LHCN-M2 (cell line): ENCODE measurements at regions not wholly inside any gene's neighbourhood (a gene's known extent, or its start where the extent isn't known, plus 50 kb on each side); places are given as distances from the start of the nearest gene placed in this dataset.

ENCODE experiments used
- DNase-seq: peaks from one replicate; pipeline ENCODE4 v3.0.0-alpha.2; 2012; ENCODE audit warnings: low read depth

DNA sequence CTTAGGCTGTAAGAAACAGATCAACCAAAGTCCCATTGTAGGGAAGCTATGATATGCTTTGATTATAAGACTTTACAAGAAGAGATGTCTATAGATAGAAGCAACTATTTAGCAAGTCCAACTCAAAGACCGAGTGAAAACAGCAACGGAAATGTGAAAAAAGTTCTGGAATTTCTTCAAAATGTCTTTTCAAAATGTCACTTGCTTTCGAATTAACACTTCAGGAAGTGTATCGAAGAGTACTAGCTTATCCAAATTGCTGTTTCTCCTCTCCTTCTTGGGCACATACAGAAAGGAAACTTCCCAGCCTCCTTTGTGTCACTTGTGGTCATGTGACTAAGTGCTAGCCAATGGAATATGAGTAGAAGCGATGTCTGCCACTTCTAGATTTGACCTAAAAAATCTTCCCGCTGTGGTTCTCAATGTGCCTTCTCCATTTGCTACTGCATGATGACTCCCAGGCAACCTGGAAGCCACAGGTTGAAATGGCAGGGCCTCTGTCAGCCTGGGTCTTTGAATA is 89.9 kb downstream of the TSEN15 start:
- DNase-seq: no peak

GRCh38 chr1:184143449-184143848 is 91.9 kb downstream of the TSEN15 start:
- peak; percentile 79 for DNase-seq

GRCh38 chr1:184145083-184145482 is 93.6 kb downstream of the TSEN15 start:
- DNase-seq: no peak

GRCh38 chr1:184146202-184146601 is 94.7 kb downstream of the TSEN15 start:
- DNase-seq: no peak

DNA sequence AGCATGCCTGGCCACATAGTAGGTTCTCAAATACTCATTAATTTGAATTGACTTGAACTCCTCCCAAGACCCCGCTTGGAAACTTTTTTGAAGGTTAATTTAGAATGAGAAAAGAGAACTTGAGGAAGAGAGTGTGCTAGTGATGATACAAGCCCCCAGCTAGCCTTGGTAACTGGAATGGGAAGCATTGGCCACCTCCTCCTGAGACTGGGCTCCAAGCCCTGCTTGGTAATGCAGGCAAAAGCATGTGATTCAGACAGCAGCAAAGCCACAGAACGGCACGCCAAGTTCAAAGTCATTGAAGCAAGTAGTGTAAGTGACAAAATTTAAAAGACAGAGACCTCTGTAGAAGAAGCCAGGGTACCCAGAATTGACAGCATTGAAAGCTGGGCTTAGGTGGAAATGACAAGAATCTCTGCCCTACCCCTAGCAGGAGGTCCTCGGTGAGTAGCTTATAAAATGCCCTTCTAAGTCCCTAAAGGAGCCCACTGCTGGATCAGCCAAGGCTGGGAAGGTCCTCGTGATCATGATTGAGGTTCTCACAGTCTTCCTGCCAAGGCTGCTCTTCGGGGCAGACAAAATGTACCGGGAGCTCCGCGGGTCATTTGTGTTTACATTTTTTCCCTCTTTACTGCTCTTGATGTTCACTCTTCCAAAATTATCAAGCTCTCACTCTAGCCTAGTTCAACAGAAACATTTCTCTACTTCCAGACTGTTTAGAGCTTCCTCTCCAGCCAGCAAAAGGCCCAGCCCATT is 99.4 kb downstream of the TSEN15 start:
- no peak for DNase-seq

GRCh38 chr1:184152434-184152898 is 100.9 kb downstream of the TSEN15 start:
- no peak for DNase-seq

DNA sequence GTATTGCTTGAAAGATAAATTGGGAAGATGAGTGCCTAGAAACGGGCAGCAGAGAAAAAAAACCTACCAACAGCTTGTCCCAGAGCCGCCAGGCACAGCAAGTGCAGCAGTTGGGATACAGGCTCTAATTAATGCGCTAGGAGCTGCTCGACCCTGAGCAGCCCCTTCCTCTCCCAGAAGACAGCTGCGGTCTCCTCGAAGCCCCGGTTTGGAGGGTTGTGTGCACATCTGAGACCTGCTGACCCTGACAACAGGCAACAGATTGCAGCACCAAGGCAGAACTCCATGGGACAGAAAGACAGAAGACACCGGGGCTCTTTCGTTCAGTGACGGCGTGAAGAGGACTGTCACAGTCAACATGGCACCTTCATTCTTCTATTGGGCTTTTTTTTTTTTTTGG is 101.4 kb downstream of the TSEN15 start:
- no peak for DNase-seq

- DNase-seq: no peak
Observed at GRCh38 chr1:184153731-184154130, 102.2 kb downstream of the TSEN15 start.

- no peak for DNase-seq
Observed at GRCh38 chr1:184156521-184157393, 105.2 kb downstream of the TSEN15 start.

- no peak for DNase-seq
Observed at GRCh38 chr1:184157394-184157742, 105.8 kb downstream of the TSEN15 start.

GRCh38 chr1:184158896-184159681 is 107.6 kb downstream of the TSEN15 start:
- DNase-seq: no peak

- DNase-seq: peak; percentile 20
Observed at GRCh38 chr1:184160236-184160635, 108.7 kb downstream of the TSEN15 start.

DNA sequence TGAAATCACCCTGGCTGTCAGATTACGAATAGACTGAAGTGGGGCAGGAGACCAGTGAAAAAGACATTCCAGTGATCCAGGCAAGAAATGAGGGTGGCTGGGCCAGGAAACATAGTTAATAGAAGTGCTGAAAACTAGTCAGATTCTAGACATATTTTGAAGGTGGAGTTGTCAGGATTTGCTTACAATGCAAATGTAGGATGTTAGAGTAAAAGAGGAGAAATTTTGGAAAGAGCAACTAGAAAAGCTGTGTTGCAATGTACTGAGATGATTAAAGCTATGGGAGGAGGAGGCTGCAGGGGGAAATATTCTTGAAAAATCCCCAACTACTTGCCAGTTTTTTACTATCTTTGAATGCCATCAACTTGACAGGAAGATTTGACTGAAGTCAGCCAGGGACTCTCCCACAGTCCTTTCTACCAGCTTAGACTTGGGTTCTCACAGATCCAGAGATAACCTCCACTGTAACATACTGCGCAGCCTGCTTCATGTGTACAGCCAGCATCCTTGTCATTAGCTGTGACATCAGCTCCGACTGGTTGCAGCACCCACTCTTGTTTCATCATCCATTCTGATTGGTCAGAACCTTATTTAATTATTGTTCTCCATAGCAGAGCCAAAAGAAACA is 109.7 kb downstream of the TSEN15 start:
- no peak for DNase-seq

DNA sequence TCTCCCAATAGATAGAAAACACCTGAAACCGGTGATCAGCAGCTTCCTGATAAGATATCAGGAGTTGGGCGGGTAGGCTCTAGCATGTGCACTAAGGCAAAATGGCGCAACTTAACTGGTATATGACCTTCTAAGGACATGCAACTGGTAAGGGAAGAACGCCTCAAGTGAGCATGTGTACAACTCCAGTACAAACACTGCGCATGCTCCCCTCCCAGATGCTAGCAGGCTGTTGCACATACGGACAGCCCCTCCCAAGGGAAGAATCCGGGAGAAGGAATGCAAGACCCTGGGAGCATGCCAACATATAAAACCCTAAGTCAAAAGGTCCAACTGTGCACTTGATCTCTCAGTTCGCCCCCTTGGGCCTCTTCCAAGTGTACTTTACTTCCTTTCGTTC is 110.8 kb downstream of the TSEN15 start:
- no peak for DNase-seq

GRCh38 chr1:184163674-184164465 is 112.3 kb downstream of the TSEN15 start:
- peak; percentile 81 for DNase-seq

DNA sequence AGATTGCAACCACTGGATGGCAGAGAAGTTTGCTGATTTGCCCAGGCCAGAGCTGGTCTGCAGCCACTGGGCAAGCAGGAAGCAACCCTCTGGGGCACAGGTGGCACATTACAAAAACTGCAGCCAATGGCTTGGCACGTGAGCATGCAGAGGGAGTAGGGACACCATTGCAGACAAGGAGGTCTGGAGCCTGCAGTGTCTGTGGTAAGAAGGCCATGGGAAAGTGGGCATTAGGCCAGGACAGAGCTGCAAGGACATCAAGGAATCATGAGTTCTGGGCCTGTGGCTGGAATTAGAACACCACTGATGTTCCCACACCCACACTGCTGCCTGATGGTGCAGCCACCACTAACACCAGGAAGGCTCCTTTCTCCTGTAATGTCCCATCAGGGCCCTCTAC is 113.0 kb downstream of the TSEN15 start:
- DNase-seq: no peak

- DNase-seq: no peak
Observed at GRCh38 chr1:184166485-184166884, 115.0 kb downstream of the TSEN15 start.

DNA sequence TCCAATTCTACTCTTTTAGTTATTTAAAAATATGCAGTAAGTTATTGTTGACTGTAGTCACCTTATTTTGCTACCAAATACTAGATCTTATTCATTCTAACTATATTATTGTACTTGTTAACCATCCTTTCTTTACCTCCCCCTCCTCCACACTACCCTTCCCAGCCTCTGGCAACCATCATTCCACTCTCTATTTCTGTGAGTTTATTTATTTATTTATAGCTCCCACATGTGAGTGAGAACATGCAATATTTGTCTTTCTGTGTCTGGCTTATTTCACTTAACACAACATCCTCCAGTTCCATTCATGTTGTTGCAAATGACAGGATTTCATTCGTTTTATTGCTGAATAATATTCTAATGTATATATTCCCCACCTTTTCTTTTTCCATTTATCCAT is 115.8 kb downstream of the TSEN15 start:
- DNase-seq: no peak

DNA sequence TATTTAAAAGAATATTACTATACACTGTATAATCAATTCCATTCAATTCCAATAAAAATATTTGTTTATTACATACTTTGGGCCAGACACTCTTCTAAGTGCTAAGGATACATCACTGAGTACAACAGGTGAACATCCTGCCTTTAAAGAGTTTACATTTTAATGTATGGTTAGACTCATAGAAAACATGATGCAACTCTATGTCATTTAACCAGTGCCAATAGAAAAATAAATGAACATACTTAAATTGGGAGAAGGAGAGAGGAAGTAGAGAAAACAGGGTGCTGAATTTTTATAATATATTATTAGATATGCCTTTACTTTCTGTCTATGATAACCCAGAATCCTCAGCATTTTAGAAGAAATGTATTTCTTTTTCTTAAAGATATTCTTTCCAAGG is 119.2 kb downstream of the TSEN15 start:
- DNase-seq: no peak

DNA sequence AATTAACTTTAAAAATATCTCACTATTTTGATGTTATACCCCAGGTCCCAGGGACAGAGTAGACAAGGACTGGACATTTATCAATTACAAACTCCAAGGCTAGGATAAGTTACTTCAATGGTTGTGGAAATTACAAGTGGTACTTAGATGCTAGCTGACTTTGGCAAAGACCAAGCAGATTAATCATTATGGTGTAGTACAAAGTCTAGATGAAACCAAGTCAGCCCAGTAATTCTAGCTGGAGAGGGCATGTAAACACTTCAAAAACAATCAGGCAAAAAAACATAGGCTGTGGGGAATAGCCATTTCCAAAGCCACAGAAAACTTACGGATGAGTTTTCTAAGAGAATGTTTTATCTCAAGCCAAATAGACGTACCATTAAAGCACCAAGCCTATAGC is 124.5 kb downstream of the TSEN15 start:
- DNase-seq: no peak

GRCh38 chr1:184181044-184181443 is 129.5 kb downstream of the TSEN15 start:
- DNase-seq: no peak
